ENCODE measurements at regions not wholly inside any gene's neighbourhood (a gene's known extent, or its start where the extent isn't known, plus 50 kb on each side); places are given as distances from the start of the nearest gene placed in this dataset.

- no peaks in the 10 kb centered on the region for H3K9me3 ChIP-seq (ENCODE audit: control insufficient read depth, insufficient read depth, low read length)
- no peak overlapping the region for H3K4me3 ChIP-seq (ENCODE audit: low read length)
- no peaks in the 10 kb centered on the region for H3K4me1 ChIP-seq (ENCODE audit: control insufficient read depth, low read length)
- H3F3A ChIP-seq (ENCODE audit: control insufficient read depth, insufficient read depth) = no peaks in the 10 kb centered on the region
- H3K79me2 ChIP-seq (ENCODE audit: control insufficient read depth, low read length) = no peaks in the 10 kb centered on the region
- no peaks in the 10 kb centered on the region for H3K36me3 ChIP-seq (ENCODE audit: control insufficient read depth, low read length)
- TF ChIP-seq CTCF (IDR thresholded peaks at IDR 0.05; ENCODE audit: low read depth, low read length, poor library complexity, severe bottlenecking) = no peak
- TF ChIP-seq EZH2phosphoT487 (IDR thresholded peaks at IDR 0.05; ENCODE audit: borderline replicate concordance, low read length) = no peak
- H3K27ac ChIP-seq (ENCODE audit: low read depth, low read length) = no peak overlapping the region
- no peak overlapping the region for H3K4me2 ChIP-seq (ENCODE audit: low read length)
- no peaks in the 10 kb centered on the region for H3K9me2 ChIP-seq (replicated peaks; ENCODE audit: control insufficient read depth, low read length)
- no peaks in the 10 kb centered on the region for H4K20me1 ChIP-seq (ENCODE audit: control insufficient read depth, insufficient read depth, low read depth, low read length)
- no peaks in the 10 kb centered on the region for H3K27me3 ChIP-seq (ENCODE audit: control insufficient read depth, low read length)
Observed at GRCh38 chr2:204354442-204354856, 190.8 kb upstream of the PARD3B start.

DNA sequence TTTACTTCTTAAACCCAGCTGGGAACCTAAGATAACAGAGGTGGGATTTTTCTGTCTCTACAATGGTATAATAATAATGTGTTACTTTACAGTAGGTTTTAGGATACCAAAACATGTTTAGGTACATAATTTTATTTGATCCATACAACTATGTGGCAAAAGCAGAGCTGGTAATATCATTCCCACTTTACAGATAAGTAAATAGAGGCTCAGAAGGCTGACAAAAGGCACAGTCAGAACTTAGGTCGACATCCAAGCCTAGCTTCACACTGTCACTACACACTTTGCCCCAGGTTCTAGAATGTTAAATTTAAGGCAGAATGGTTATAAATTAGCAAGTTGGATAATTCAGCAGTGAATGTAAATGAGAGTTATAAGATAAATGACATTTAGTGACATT, 189.6 kb upstream of the PARD3B start:
- Histone ChIP-seq H3K36me3 (ENCODE audit: control insufficient read depth, low read length) (no peaks in the 10 kb centered on the region), H3K27me3 (ENCODE audit: control insufficient read depth, low read length) (no peaks in the 10 kb centered on the region), H3K9me2 (replicated peaks; ENCODE audit: control insufficient read depth, low read length) (no peaks in the 10 kb centered on the region), H3K27ac (ENCODE audit: low read depth, low read length) (no peak overlapping the region), H3K9me3 (ENCODE audit: control insufficient read depth, insufficient read depth, low read length) (no peaks in the 10 kb centered on the region), H3K79me2 (ENCODE audit: control insufficient read depth, low read length) (no peaks in the 10 kb centered on the region), H3F3A (ENCODE audit: control insufficient read depth, insufficient read depth) (no peaks in the 10 kb centered on the region), H3K4me3 (ENCODE audit: low read length) (no peak overlapping the region), H3K4me1 (ENCODE audit: control insufficient read depth, low read length) (no peaks in the 10 kb centered on the region), H4K20me1 (ENCODE audit: control insufficient read depth, insufficient read depth, low read depth, low read length) (no peaks in the 10 kb centered on the region), H3K4me2 (ENCODE audit: low read length) (no peak overlapping the region)
- TF ChIP-seq EZH2phosphoT487 (IDR thresholded peaks at IDR 0.05; ENCODE audit: borderline replicate concordance, low read length) = no peak
- TF ChIP-seq CTCF (IDR thresholded peaks at IDR 0.05; ENCODE audit: low read depth, low read length, poor library complexity, severe bottlenecking) = no peak

- Histone ChIP-seq H3K9me3 (ENCODE audit: control insufficient read depth, insufficient read depth, low read length) (no peaks in the 10 kb centered on the region), H3K27ac (ENCODE audit: low read depth, low read length) (no peak overlapping the region), H3K27me3 (ENCODE audit: control insufficient read depth, low read length) (no peaks in the 10 kb centered on the region), H3F3A (ENCODE audit: control insufficient read depth, insufficient read depth) (no peaks in the 10 kb centered on the region), H3K36me3 (ENCODE audit: control insufficient read depth, low read length) (no peaks in the 10 kb centered on the region), H4K20me1 (ENCODE audit: control insufficient read depth, insufficient read depth, low read depth, low read length) (no peaks in the 10 kb centered on the region), H3K4me1 (ENCODE audit: control insufficient read depth, low read length) (no peaks in the 10 kb centered on the region), H3K4me2 (ENCODE audit: low read length) (no peak overlapping the region), H3K4me3 (ENCODE audit: low read length) (no peak overlapping the region), H3K79me2 (ENCODE audit: control insufficient read depth, low read length) (no peaks in the 10 kb centered on the region), H3K9me2 (replicated peaks; ENCODE audit: control insufficient read depth, low read length) (no peaks in the 10 kb centered on the region)
- TF ChIP-seq CTCF (IDR thresholded peaks at IDR 0.05; ENCODE audit: low read depth, low read length, poor library complexity, severe bottlenecking) (no peak), EZH2phosphoT487 (IDR thresholded peaks at IDR 0.05; ENCODE audit: borderline replicate concordance, low read length) (no peak)
Observed at GRCh38 chr2:204356151-204356641, 189.1 kb upstream of the PARD3B start.

All from DOHH2 (cell line).